H1 (cell line): ENCODE measurements at regions not wholly inside any gene's neighbourhood (a gene's known extent, or its start where the extent isn't known, plus 50 kb on each side); places are given as distances from the start of the nearest gene placed in this dataset.

ENCODE experiments used
- BACH1 ChIP-seq: IDR thresholded peaks from 2 replicates; pipeline ENCODE4 v1.6.1; 2012; ENCODE audit warnings: low read length, improper control_type of control experiment
- BRCA1 ChIP-seq: IDR thresholded peaks from 2 replicates; pipeline ENCODE4 v1.6.1; 2012; ENCODE audit warnings: low read depth, low read length, improper control_type of control experiment
- CHD1 ChIP-seq: IDR thresholded peaks from 2 replicates; pipeline ENCODE4 v1.6.1; 2012; ENCODE audit warnings: low read depth, low read length, improper control_type of control experiment
- CHD2 ChIP-seq: IDR thresholded peaks from 2 replicates; pipeline ENCODE4 v1.6.1; 2012; ENCODE audit warnings: low read length, improper control_type of control experiment
- EP300 ChIP-seq, 2 experiments: IDR thresholded peaks; 1 replicate in 1 of 2; 2 replicates in 1 of 2; pipeline ENCODE4 v1.6.1; 2011 to 2012; ENCODE audit warnings: low read depth in 2 of 2, low read length in 2 of 2, mild to moderate bottlenecking in 2 of 2, borderline replicate concordance in 1 of 2, inconsistent platforms in 1 of 2, moderate library complexity in 1 of 2
- EZH2 ChIP-seq: fragments of 200-600 bp; sonication (generic); IDR thresholded peaks from 2 replicates; pipeline ENCODE4 v1.7.1; 2012; ENCODE audit warnings: low read depth, mild to moderate bottlenecking, moderate library complexity, low read length, inconsistent platforms; ENCODE audit not compliant: severe bottlenecking
- FOSL1 ChIP-seq: IDR thresholded peaks from 2 replicates; pipeline ENCODE4 v1.6.1; 2011; ENCODE audit warnings: mild to moderate bottlenecking, low read depth, low read length, moderate library complexity; ENCODE audit not compliant: insufficient read depth
- GTF2F1 ChIP-seq: IDR thresholded peaks from 2 replicates; pipeline ENCODE4 v1.6.1; 2012; ENCODE audit warnings: low read depth, low read length, improper control_type of control experiment, borderline replicate concordance
- POLR2A ChIP-seq, 2 experiments: IDR thresholded peaks; 1 replicate in 1 of 2; 2 replicates in 1 of 2; pipeline ENCODE4 v1.6.1; 2011; ENCODE audit warnings: low read depth in 2 of 2, low read length in 2 of 2, mild to moderate bottlenecking in 2 of 2; ENCODE audit errors: control extremely low read depth in 1 of 2
- RFX5 ChIP-seq: IDR thresholded peaks from 2 replicates; pipeline ENCODE4 v1.6.1; 2011; ENCODE audit warnings: low read depth, low read length, improper control_type of control experiment, borderline replicate concordance
- SP1 ChIP-seq: IDR thresholded peaks from 2 replicates; pipeline ENCODE4 v1.6.1; 2011; ENCODE audit warnings: low read depth, low read length
- YY1 ChIP-seq: IDR thresholded peaks from 2 replicates; pipeline ENCODE4 v1.6.1; 2011; ENCODE audit warnings: low read depth, mild to moderate bottlenecking, low read length
- ZNF274 ChIP-seq: IDR thresholded peaks from 2 replicates; pipeline ENCODE4 v1.7.0; 2012; ENCODE audit warnings: low read length, borderline replicate concordance; ENCODE audit errors: extremely low read depth
- TF ChIP-seq, protein P1 (sequence below), 3 experiments: IDR thresholded peaks; 1 replicate in 2 of 3; 2 replicates in 1 of 3; pipeline versions ENCODE4 v1.5.1 to v1.6.1; 2011; ENCODE audit warnings: low read length in 3 of 3, mild to moderate bottlenecking in 3 of 3, inconsistent platforms in 2 of 3, low read depth in 1 of 3, moderate library complexity in 1 of 3; ENCODE audit not compliant: insufficient read depth in 1 of 3; ENCODE audit errors: control extremely low read depth in 1 of 3

GRCh38 chr9:82722051-82722450, 340.9 kb downstream of the RASEF start:
- TF ChIP-seq, protein P1, sequence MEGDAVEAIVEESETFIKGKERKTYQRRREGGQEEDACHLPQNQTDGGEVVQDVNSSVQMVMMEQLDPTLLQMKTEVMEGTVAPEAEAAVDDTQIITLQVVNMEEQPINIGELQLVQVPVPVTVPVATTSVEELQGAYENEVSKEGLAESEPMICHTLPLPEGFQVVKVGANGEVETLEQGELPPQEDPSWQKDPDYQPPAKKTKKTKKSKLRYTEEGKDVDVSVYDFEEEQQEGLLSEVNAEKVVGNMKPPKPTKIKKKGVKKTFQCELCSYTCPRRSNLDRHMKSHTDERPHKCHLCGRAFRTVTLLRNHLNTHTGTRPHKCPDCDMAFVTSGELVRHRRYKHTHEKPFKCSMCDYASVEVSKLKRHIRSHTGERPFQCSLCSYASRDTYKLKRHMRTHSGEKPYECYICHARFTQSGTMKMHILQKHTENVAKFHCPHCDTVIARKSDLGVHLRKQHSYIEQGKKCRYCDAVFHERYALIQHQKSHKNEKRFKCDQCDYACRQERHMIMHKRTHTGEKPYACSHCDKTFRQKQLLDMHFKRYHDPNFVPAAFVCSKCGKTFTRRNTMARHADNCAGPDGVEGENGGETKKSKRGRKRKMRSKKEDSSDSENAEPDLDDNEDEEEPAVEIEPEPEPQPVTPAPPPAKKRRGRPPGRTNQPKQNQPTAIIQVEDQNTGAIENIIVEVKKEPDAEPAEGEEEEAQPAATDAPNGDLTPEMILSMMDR (IDR thresholded peaks at IDR 0.05; ENCODE audit: control extremely low read depth in 1 of 3, insufficient read depth in 1 of 3, low read depth in 1 of 3, low read length in 3 of 3) = no peak
- no peak for TF ChIP-seq GTF2F1
- no peak for TF ChIP-seq EZH2
- TF ChIP-seq POLR2A (IDR thresholded peaks at IDR 0.05; ENCODE audit: control extremely low read depth in 1 of 2, low read depth in 2 of 2, low read length in 2 of 2) = no peak
- TF ChIP-seq BACH1 = no peak
- TF ChIP-seq YY1 = no peak
- TF ChIP-seq CHD2 = no peak
- TF ChIP-seq EP300 (IDR thresholded peaks at IDR 0.05; ENCODE audit: borderline replicate concordance in 1 of 2, low read depth in 2 of 2, low read length in 2 of 2) = no peak
- TF ChIP-seq ZNF274 = no peak
- TF ChIP-seq BRCA1 = no peak
- no peak for TF ChIP-seq CHD1
- TF ChIP-seq RFX5 = no peak
- TF ChIP-seq FOSL1 = no peak
- TF ChIP-seq SP1 = no peak
